ENCODE measurements at regions not wholly inside any gene's neighbourhood (a gene's known extent, or its start where the extent isn't known, plus 50 kb on each side); places are given as distances from the start of the nearest gene placed in this dataset.

DNA sequence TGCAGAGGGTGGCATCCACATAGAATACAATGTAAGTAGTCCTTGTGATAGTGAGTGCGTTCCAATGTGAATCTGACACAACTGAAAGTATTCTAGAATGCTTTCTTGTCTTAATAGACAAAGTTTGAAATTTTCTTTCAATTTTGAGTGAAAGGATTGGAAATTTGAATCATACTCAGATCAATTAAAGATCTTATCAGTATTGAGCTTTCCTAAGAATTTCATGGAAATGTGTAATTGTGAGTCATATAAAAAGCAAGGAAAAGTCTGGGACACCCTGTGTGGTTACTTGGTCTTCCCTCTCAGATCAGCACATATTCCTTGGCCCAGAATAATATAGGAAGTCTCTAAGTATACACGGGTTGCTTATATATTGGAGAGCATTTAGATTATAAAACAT is 99.1 kb downstream of the MBL2 start:
- DNase-seq (ENCODE audit: low spot score in 2 of 2): no peak
- in situ Hi-C loops (cut with MboI; ENCODE audit: low sequenced_read_pairs): no loop called here
- no peak overlapping the region for H3K4me3 ChIP-seq
- H3K27me3 ChIP-seq (ENCODE audit: low read depth): no peaks in the 10 kb centered on the region
- H3K36me3 ChIP-seq (replicated peaks): no peaks in the 10 kb centered on the region
- no peaks in the 10 kb centered on the region for H3K4me1 ChIP-seq
- H3K9me3 ChIP-seq: no peaks in the 10 kb centered on the region

DNA sequence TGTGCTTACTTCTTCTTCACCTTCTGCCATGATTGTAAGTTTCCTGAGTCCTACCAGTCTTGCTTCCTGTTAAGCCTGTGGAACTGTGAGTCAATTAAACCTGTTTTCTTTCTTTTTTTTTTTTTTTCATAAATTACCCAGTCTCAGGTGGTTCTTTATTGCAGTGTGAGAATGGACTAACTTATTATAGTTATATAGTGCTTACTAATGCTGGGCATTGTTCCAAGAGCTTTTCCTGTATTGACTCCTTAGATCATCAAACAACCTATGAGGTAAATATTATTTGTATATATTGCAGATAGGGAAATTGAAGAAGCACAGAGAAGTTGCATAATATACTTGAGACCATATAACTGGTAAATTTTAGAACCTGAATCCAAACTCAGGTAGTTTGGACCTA is 98.1 kb downstream of the MBL2 start:
- no peak for DNase-seq (ENCODE audit: low spot score in 2 of 2)
- H3K36me3 ChIP-seq (replicated peaks): no peaks in the 10 kb centered on the region
- no peak overlapping the region for H3K4me3 ChIP-seq
- H3K4me1 ChIP-seq: no peaks in the 10 kb centered on the region
- no peaks in the 10 kb centered on the region for H3K9me3 ChIP-seq
- H3K27me3 ChIP-seq (ENCODE audit: low read depth): no peaks in the 10 kb centered on the region
- in situ Hi-C loops (cut with MboI; ENCODE audit: low sequenced_read_pairs): no loop called here

DNA sequence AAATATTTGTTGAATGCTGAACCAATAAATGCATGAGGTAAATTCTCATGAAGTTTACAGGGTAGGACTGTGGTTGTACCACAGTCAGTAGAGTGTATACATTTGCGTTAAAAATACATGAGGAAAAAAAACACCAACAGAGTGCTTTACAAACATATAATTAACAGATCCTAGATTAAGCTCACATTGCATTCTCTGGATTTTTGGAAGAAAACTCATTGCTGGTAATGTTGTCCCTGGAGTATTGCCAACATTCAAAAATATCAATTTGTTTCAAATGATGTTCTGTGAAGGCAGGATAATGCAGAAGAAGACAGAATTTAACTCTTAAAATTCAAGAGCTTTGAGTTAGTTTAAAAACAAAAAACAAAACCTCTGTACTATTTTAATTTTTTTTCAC is 95.5 kb downstream of the MBL2 start:
- Histone ChIP-seq H3K4me1 (no peaks in the 10 kb centered on the region), H3K4me3 (no peak overlapping the region), H3K36me3 (replicated peaks) (no peaks in the 10 kb centered on the region), H3K27me3 (ENCODE audit: low read depth) (no peaks in the 10 kb centered on the region), H3K9me3 (no peaks in the 10 kb centered on the region)
- no peak for DNase-seq (ENCODE audit: low spot score in 2 of 2)
- in situ Hi-C loops (cut with MboI; ENCODE audit: low sequenced_read_pairs): no loop called here

DNA sequence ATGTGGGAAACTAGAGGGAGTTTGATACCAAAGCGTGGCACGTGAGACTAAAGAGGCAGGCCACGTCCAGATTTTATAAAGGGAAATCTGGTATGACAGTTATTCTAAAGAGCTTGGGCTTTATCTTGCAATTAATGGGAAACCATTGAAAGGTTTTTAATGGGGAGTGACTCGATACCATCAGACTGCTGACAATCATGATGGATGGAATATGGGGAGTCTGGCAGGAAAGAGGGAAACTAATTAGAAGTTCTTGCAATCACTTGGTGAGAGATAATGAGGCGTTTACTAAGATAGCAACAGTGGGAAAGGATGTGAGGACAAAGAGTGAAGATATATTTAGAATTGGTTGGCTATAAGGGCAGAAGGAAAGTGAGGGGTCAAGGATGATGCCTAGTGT is 94.0 kb downstream of the MBL2 start:
- Histone ChIP-seq H3K9me3 (no peaks in the 10 kb centered on the region), H3K27me3 (ENCODE audit: low read depth) (no peaks in the 10 kb centered on the region), H3K4me1 (no peaks in the 10 kb centered on the region), H3K4me3 (no peak overlapping the region), H3K36me3 (replicated peaks) (no peaks in the 10 kb centered on the region)
- in situ Hi-C loops (cut with MboI; ENCODE audit: low sequenced_read_pairs): no loop called here
- no peak for DNase-seq (ENCODE audit: low spot score in 2 of 2)

DNA sequence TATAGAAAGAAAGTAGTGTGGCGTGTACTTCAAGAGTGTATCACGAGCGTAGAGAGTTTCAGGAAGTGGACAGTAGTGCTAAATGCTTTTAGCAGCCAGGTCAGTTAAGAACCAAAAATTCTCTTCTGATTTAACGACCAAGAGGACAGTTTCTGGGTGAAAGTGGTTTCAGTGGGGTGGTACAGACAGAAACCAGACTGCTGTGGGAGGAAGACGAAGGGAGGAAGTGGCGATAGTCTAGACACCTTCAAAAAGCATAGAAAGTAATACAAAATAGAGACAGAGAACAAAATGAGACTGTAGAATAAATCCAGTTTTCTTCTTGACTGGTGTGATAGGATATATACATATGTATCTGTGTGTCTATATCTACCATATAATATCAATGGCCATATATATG is 93.5 kb downstream of the MBL2 start:
- Histone ChIP-seq H3K9me3 (no peaks in the 10 kb centered on the region), H3K4me1 (no peaks in the 10 kb centered on the region), H3K4me3 (no peak overlapping the region), H3K27me3 (ENCODE audit: low read depth) (no peaks in the 10 kb centered on the region), H3K36me3 (replicated peaks) (no peaks in the 10 kb centered on the region)
- in situ Hi-C loops (cut with MboI; ENCODE audit: low sequenced_read_pairs): no loop called here
- no peak for DNase-seq (ENCODE audit: low spot score in 2 of 2)

DNA sequence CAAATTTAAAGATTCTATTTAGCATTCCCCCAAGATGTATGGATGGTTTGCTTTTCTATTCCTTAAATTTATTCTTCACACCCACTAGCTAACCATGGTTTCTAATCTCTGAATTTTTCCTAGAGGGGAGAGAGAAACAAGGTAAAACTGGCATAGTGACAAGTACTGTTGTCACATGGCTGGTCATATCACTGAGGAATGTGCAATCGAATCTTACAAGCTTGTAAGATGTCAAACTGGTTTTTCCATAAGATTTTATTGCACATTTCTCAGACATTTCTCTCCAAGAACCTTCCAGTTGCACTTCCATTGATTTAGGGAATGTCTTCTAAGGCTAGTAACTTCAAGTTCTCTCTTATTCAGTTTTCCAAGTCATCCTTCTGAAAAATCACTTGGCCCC is 89.8 kb downstream of the MBL2 start:
- no peaks in the 10 kb centered on the region for H3K4me1 ChIP-seq
- no peak for DNase-seq (ENCODE audit: low spot score in 2 of 2)
- in situ Hi-C loops (cut with MboI; ENCODE audit: low sequenced_read_pairs): no loop called here

DNA sequence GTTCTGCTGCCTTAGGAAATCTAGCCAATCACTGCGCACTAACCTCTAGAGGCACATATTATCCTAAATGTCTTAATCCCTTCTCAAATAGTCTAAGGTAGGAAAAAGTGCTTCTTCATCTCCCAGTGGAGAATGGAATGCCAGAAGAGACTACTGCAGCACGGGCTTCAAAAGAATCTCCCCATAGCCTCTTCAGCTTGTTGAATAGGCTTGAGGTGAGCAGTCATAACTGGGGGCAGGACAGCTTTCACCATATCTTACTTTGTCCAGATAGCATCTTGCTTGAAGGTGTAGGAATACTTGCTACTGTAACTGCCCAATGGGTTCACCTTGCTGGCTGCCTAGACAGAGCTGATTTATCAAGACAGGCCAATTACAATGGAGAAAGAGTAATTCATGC is 88.8 kb downstream of the MBL2 start:
- no peak overlapping the region for H3K4me3 ChIP-seq
- no peak for DNase-seq (ENCODE audit: low spot score in 2 of 2)
- in situ Hi-C loops (cut with MboI; ENCODE audit: low sequenced_read_pairs): no loop called here
- H3K9me3 ChIP-seq: no peaks in the 10 kb centered on the region
- H3K36me3 ChIP-seq (replicated peaks): no peaks in the 10 kb centered on the region
- no peaks in the 10 kb centered on the region for H3K27me3 ChIP-seq (ENCODE audit: low read depth)
- no peaks in the 10 kb centered on the region for H3K4me1 ChIP-seq

More for the DNA sequence above, 89.8 kb downstream of the MBL2 start:
- Histone ChIP-seq H3K9me3 (no peaks in the 10 kb centered on the region), H3K27me3 (ENCODE audit: low read depth) (no peaks in the 10 kb centered on the region), H3K36me3 (replicated peaks) (no peaks in the 10 kb centered on the region), H3K4me3 (no peak overlapping the region)

DNA sequence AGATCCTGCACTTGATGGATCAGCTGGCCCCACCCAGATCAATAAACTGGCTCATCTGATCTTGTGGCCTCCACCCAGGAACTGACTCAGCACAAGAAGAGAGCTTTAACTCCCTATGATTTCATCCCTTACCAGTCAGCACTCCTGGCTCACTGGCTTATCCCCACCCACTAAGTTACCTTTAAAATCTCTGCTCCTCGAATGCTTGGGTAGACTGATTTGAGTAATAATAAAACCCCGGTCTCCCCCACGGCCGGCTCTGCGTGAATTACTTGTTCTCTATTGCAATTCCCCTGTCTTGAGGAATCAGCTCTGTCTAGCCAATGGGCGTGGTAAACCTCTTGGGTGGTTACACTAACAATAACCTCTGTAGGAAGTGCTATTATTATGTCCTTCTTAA is 83.7 kb downstream of the MBL2 start:
- in situ Hi-C loops (cut with MboI; ENCODE audit: low sequenced_read_pairs): no loop called here
- H3K4me3 ChIP-seq: no peak overlapping the region
- no peak for DNase-seq (ENCODE audit: low spot score in 2 of 2)

DNA sequence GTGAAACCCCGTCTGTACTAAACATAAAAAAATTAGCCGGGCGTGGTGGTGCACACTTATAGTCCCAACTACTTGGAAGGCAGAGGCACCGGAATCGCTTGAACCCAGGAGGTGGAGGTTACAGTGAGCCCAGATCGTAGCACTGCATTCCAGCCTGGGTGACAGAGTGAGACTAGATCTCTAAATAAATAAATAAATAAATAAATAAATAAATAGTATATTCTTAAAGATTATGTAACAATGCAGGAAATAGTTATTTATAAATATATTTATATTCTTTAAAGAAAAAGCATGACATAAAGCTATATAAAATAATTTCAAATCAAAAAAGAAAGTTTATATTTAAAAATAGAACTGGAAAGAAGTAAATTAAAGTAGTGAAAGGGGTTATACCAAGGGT is 76.4 kb downstream of the MBL2 start:
- Histone ChIP-seq H3K4me3 (no peak overlapping the region), H3K4me1 (no peaks in the 10 kb centered on the region), H3K9me3 (no peaks in the 10 kb centered on the region), H3K27me3 (ENCODE audit: low read depth) (no peaks in the 10 kb centered on the region), H3K36me3 (replicated peaks) (no peaks in the 10 kb centered on the region)
- in situ Hi-C loops (cut with MboI; ENCODE audit: low sequenced_read_pairs): no loop called here
- DNase-seq (ENCODE audit: low spot score in 2 of 2): no peak

More for the DNA sequence above, 83.7 kb downstream of the MBL2 start:
- no peaks in the 10 kb centered on the region for H3K4me1 ChIP-seq
- H3K9me3 ChIP-seq: no peaks in the 10 kb centered on the region
- H3K36me3 ChIP-seq (replicated peaks): no peaks in the 10 kb centered on the region
- no peaks in the 10 kb centered on the region for H3K27me3 ChIP-seq (ENCODE audit: low read depth)

DNA sequence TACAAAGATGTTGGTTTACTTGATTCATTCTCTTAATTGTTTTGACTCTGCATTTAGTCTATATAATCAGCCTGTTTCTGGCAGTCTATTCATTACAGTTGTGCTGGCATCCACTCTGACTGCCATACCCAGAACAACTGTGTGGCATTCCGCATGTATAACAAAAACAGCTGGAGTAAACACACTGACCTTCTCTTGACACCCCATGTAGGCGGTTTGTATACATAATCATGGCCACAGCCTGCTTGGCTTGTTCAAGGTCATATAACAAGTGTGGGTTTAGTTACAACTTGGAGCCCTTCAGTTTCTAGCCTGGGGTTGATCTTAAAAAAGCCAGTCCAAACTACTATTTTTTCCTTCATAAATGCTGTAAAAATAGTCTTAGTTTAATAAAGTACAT is 70.9 kb downstream of the MBL2 start:
- H3K9me3 ChIP-seq: no peaks in the 10 kb centered on the region
- DNase-seq (ENCODE audit: low spot score in 2 of 2): no peak
- in situ Hi-C loops (cut with MboI; ENCODE audit: low sequenced_read_pairs): no loop called here

DNA sequence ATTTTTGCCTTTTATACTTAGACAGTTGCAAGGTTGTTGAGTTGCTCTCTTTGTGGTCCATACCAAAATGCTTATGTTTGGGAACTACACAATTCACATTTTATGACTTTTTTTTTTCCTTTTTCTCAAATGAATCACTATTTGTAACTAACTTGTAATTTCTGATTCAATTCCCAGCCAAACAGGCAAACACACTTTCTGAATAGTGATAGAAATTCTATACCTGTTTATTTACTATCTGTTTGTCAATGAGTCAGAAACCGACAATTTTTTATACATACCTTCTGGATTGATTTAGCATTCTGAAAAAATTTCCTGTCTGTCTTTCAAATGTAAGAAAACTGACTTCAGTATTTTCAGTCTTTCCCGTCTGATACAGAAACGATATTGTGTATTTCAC is 69.1 kb downstream of the MBL2 start:
- H3K9me3 ChIP-seq: no peaks in the 10 kb centered on the region
- H3K4me1 ChIP-seq: no peaks in the 10 kb centered on the region
- H3K36me3 ChIP-seq (replicated peaks): no peaks in the 10 kb centered on the region
- H3K27me3 ChIP-seq (ENCODE audit: low read depth): no peaks in the 10 kb centered on the region
- no peak for DNase-seq (ENCODE audit: low spot score in 2 of 2)
- H3K4me3 ChIP-seq: no peak overlapping the region
- in situ Hi-C loops (cut with MboI; ENCODE audit: low sequenced_read_pairs): no loop called here

More for the DNA sequence above, 70.9 kb downstream of the MBL2 start:
- no peaks in the 10 kb centered on the region for H3K27me3 ChIP-seq (ENCODE audit: low read depth)
- no peaks in the 10 kb centered on the region for H3K36me3 ChIP-seq (replicated peaks)
- no peaks in the 10 kb centered on the region for H3K4me1 ChIP-seq
- no peak overlapping the region for H3K4me3 ChIP-seq

DNA sequence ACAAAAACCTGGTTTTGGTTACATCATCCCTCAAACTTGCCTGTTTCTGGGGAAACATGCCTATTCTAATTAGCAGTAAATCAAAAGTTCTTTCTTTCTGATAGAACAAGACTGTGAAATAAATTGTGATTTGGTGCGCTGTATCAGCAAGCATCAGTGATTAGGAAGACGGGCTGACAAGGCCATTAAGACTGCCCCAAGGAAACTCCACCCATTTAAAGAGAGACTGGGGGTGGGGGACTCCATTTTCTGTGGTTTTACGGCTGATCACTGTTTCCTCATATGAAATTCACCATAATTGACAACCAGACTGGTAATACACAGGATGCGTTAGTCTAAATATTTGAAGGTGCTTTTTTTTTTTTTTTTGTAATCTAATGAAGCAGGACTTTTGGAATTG is 68.7 kb downstream of the MBL2 start:
- Histone ChIP-seq H3K9me3 (no peaks in the 10 kb centered on the region), H3K36me3 (replicated peaks) (no peaks in the 10 kb centered on the region), H3K27me3 (ENCODE audit: low read depth) (no peaks in the 10 kb centered on the region), H3K4me3 (no peak overlapping the region), H3K4me1 (no peaks in the 10 kb centered on the region)
- DNase-seq (ENCODE audit: low spot score in 2 of 2): no peak
- in situ Hi-C loops (cut with MboI; ENCODE audit: low sequenced_read_pairs): no loop called here

DNA sequence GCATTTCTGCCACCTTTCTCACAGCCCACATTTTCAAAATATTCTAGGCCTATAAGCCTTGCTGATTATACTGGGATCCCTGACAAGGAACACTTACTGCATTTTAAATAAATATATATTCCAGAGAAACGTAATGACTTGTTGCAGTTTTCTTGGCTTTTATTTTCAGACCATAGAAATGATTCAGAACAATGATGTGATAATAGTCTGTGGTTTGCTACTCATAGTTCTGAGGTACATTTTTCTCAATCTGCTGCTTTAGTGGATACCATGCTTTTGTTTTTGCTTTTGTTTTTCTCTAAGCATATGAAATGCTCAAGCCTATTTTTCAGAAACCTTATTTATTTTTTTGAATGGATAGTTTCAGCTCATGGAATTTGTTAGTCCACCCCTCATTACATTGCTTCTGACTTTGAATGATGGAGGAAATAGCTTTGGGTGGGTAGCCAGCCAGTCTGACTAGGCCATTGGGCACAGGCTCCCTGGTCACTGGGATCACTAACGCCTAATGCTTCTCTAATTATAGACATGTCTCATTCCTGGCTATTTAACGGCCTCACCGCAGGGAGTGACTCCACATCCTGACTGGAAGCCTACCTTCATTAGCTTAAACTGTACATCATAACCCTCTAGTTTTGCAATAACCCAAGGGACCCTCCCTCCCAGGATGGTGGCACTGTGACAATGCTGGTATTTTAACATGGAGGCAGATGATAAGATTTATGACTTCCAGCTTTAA is 66.1 kb downstream of the MBL2 start:
- no peak for DNase-seq (ENCODE audit: low spot score in 2 of 2)
- no peaks in the 10 kb centered on the region for H3K9me3 ChIP-seq
- in situ Hi-C loops (cut with MboI; ENCODE audit: low sequenced_read_pairs): no loop called here
- no peaks in the 10 kb centered on the region for H3K27me3 ChIP-seq (ENCODE audit: low read depth)
- H3K36me3 ChIP-seq (replicated peaks): no peaks in the 10 kb centered on the region
- no peaks in the 10 kb centered on the region for H3K4me1 ChIP-seq
- H3K4me3 ChIP-seq: no peak overlapping the region
